Head of caudate nucleus (tissue), 42 donors: ENCODE measurements at regions not wholly inside any gene's neighbourhood (a gene's known extent, or its start where the extent isn't known, plus 50 kb on each side); places are given as distances from the start of the nearest gene placed in this dataset.
A peak's percentile ranks its signal among the peaks of the same experiment; 100 is the strongest.
"Not testable (repeated sequence)": the region's sequence is repeated elsewhere in the genome, so short reads cannot be mapped to it uniquely, and the experiment has no call there.

Experiments used
- DNase-seq, 42 donors: peaks; one replicate each; pipeline versions ENCODE4 v3.0.0 to v3.0.0-alpha.2; 2020 to 2021; ENCODE audit warnings: mixed read lengths in 7 of 42
- intact Hi-C: fragments of 100-400 bp; cut with DNase I; formaldehyde crosslinking; loops from one replicate; pipeline ENCODE4 v1.15.0; 2022

DNA sequence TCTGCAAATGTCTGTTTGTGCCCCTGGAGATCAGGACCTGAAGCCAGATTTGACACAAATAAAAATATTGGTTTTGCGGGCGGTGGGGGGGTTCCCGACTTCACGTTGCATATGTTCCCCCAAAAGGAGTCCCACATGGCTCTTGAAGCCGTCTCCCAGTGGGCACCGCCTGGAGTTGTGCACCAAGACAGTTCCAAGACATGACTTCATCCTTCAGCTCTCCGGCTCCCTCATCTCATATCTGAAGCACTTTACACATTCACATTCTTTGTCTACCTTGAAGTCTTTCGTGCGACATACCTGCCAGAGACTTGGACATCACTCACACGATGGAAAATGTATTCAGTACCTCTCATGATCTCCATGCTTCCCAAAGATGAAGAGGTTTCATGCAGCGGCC, 362.8 kb upstream of the FOXK1 start:
- no peak for DNase-seq
- intact Hi-C loops = no loop called here

DNA sequence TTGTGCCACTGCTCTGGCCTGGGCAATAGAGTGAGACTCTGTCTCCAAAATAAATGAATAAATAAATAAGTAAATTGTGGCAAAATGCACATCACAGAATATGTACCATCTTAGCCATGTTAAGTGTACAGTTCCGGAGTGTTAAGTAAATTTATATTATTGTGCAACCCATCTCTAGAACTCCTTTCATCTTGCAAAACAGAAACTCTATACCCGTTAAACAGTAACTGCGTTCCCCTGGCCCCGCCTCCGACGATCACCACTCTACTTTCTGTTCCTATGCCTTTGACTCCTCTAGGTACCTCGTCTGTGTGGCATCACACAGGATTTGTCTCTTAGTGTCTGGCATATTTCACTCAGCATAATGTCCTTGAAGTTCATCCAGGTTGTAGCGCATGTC, 356.4 kb upstream of the FOXK1 start:
- no peak for DNase-seq
- intact Hi-C loops = no loop called here

DNA sequence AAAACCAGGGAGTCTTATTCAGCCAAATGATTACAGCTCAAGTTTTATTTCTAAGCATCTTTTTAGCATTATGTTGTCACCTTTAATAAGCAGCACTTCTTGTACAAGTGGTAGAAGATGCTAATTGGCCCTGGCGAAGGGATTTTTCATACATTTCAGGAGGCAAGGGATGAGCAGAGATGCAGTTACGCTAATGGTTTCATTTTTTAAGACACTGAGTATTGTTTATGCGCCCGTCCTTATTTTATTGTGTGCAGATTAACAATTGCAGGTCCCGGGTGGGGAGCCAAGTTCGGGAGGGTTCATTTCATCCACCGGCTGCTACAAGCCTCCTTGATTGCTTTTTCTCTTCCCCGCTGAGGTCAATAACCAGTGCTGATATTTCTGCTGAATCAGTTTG, 350.4 kb upstream of the FOXK1 start:
- DNase-seq = no peak
- intact Hi-C loops = no loop called here

DNA sequence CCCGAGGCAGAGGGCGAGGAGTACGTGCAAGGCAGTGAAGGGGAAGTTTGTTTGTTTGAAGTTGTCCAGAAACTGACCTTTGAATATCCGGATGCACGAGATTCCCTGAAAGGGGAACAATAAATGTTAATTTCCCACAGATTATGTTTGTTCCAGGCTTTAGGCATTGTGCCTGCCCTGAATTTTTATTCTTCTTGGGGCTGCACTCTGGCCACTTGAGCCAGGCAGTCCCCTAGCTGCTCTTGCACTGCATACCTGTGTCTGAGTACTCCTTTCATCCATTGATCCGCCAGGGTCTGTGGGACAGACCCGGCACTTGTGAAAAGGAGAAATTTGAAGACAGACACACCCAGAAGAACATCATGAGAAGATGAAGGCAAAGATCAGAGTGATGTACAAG, 343.5 kb upstream of the FOXK1 start:
- intact Hi-C loops = no loop called here
- DNase-seq = no peak

DNA sequence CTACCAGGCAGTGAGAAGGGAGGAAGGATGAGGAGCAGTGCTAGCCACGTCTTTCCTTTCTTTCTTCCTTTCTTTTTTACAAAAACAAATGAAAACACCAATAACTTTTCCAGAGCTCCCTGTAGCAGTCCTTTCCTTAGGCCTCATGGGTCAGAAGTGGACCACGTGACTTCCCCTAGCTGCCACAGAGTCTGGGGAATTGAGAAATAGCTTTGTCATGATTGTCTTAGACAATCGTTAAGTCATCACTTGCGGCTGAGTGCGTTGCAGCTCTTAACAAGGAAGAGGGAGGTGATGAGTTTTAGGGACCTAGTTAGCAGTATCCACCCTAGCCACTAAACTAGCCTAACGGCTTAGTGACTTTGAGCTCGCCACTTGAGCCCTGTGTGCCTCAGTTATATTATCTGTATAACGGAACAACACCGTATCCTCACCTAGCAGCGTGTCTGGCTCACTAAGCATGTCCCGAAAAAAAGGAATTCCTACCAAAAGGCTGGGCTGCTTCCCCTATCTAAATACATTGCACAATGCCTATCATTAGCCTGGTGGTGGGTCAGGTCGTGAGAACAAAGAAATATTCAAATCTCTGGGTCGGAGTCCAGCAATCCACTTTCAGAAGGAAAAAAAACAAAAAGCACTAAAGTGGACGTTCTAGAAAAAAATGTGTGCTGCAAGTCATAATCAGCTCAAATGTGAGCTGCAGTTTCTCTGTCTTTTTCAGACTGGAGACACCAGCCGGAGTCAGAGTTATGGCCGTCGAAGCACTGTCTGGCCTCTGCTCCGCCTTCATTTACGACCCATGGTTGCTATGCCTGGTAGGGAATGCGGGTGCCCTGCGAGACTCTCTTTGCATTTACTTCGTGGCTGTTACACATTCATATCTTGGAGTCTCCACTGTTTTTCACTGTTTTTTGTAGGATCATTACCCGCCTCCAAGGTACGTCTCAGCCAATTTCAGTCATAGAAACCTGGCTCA, 338.5 kb upstream of the FOXK1 start:
- intact Hi-C loops = no loop called here

DNA sequence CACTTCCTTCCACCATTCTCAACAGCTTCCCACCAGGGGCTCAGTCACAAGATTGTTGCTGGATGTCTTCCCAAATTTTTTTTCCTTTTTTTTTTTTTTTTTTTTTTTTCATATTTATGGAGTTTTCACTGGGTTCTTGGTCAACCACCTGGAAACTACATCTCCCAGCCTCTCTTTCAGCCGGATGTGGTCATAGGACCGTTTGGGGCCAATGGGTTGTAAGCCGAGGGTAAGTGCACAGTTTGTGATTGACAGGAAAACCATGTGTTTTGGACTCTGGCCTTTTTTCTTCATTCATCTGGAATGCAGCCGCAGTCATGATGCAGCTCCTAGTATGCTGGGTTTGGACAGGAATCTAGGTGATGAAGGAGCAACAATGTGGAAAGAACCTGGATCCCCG, 337.1 kb upstream of the FOXK1 start:
- intact Hi-C loops = no loop called here
- DNase-seq = no peak

More for the DNA sequence above, 338.5 kb upstream of the FOXK1 start:
- DNase-seq = no peak

DNA sequence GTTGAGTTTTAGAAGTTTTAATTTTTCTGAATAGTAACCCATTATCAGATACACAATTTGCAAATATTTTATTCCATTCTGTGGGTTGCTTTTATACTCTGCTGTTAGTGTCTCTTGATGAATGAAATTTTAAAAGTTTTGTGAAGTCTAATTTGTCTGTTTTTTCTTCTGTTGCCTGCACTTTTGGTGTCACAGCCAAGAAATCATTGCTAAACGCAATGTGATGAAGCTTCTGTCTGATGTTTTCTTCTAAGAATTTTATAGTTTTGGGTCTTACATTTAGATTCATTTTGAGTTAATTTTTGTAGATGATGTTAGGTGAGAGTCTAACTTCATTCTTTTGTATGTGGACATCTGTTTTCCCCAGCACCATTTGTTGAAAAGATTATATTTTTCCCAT, 330.0 kb upstream of the FOXK1 start:
- intact Hi-C loops = no loop called here
- no peak for DNase-seq

DNA sequence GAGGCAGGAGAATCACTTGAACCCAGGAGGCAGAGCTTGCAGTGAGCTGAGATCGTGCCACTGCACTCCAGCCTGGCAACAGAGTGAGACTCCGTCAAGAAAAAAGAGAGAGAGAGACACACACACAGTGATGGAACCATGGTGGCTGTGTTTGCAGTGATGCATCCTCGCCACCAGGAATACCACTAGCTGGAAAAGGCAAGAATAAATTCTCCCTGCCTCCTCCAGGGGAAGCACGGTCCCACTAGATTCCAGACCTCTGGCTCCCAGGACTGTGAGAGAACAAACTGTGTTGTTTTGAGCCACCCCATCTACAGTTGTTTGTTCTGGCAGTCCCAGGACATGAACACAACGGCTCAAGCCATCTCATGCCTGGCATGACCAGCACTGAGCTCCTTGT, 320.3 kb upstream of the FOXK1 start:
- intact Hi-C loops = no loop called here
- no peak for DNase-seq

DNA sequence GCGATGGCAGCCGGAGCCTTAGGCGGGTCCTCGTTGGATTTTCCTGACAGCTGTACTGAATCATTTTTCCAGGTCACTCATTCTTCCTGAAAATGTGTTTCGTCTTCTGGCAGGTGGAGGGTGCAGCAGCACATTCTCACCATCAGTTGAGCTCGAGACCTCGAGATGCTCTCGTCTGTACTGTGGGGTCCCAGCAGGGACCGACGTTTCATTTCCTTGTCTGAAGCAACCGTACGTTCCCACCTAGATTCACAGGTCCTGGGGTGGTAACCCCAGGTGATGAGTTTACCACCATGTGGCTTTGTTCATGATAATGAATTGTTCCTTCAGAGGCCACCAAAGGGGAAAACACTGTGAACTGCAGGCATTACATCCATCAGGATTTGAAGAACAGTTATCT, 298.5 kb upstream of the FOXK1 start:
- intact Hi-C loops = no loop called here
- no peak for DNase-seq

DNA sequence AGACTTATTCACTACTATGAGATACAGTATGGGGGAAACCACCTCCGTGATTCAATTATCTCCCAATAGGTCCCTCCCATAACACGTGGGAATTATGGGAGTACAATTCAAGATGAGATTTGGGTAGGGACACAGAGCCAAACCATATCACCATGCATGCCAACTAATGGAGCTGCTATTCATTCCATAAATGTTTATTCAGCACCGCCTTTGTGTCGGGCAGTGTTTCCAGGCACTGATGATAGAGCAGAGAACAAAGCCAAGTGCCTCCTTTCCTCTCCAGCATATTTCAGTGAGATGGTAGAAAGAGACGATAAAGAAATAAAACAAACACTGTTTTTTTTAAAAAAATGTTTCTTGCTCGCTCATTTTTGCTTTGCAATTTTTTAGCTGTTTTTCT, 295.9 kb upstream of the FOXK1 start:
- DNase-seq = peak in 1 of 42 donors; percentile 16
- intact Hi-C loops = no loop called here

DNA sequence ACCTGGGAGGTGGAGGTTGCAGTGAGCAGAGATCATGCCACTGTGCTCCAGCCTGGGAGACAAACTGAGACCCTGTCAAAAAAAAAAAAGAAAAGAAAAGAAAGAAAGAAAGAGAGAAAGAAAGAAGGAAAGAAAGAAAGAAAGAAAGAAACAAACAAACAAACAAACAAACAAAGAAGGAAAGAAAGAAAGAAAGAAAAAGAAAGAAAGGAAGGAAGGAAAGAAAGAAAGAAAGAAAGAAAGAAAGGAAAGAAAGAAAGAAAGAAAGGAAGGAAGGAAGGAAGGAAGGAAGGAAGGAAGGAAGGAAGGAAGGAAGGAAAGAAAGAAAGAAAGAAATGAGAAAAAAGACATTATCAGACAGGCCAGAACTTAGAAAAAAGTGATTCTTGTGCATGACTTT, 291.0 kb upstream of the FOXK1 start:
- intact Hi-C loops, DNase-seq: not testable (repeated sequence)

DNA sequence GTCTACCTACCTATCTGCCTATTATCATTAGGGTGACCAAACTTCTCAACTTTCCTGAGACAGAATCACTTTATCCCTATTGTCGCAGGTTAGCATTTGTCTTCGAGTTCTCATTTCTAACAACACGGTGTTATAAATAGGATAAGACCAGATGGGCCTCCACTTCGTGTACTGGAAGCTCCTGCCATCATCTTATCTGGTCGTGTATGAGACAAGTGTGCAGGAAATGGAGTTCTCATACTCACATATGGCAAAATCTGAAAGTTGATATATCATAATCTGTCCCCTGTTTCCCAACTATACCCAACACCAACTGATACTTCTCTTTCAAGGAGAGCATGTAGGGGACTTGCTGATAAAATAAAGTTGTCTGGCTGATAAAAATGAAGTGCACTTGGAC, 287.4 kb upstream of the FOXK1 start:
- no peak for DNase-seq
- intact Hi-C loops = no loop called here

DNA sequence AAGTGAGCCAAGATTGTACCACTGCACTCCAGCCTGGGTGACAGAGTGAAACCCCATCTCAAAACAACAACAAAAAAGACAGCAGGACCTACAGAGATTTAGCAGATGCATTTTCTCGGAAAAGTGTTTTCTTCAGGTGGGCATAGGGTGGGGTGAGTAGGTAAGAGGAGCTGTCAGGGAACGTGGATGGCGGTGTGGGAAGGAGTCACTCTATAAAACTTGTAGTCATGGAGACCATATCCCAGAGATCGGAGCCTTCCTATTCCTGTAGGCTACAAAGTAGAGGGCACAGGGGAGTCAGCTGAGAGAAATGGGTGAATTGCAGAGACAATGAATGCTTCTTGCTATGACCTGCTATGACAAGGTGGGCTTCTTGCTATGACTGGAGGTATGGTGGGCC, 283.0 kb upstream of the FOXK1 start:
- peak in 14 of 42 donors; percentile 5 to 69 (median 24) for DNase-seq
- intact Hi-C loops = no loop called here

DNA sequence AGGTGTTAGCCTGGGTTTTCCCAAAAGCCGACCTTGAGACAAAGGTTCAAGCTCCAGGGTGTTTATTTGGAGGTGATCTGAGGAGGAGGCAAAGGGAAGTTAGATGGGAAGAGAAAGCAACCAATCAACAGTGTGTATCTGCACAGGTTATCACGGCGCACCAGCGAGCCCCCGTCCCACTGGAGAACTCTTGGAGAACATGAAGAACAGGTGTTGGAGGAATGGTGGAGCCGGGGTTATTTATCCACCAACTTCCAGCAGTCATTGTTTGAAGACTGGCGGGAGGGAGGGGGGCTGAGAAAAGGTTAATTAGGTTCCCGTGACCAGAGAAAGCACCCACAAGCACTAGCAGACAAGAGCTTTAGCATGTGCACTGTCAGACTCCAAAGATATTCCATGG, 282.5 kb upstream of the FOXK1 start:
- DNase-seq = peak in 1 of 42 donors; percentile 25
- intact Hi-C loops = no loop called here

DNA sequence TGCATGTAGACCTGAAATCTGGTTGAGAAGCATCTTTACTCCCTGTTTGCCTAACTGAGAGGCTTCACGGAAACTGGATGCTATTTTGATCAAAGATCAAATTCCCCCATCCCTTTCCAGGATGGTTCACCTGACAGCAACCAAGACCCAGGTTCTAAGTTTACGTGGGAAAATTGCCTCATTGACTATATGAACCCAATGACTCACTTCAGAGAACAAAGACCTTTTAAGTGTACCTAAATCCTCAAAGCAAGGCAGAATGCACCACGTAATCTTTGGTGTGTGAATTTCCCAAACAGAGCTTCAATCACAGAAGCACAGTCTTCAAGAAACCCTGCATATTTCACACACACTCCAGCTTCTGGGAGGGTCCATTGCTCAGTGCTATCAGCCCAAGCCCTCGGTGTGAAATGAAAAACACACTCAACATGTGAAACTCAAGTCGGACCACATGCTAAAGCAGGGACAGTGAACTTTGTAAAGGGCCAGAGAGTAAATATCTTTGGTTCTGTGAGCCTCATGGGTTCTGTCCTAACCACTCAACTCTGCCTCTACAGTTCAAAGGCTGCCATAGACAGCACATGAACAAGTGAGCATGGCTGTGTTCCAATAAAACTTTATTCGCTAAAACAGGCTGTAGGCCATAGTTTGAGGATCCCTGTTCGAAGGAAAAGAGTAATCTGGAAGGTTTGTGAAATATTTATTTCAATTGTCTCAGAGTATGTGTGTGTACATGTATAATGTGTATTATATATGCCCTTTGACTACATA, 275.6 kb upstream of the FOXK1 start:
- no peak for DNase-seq
- intact Hi-C loops = no loop called here

DNA sequence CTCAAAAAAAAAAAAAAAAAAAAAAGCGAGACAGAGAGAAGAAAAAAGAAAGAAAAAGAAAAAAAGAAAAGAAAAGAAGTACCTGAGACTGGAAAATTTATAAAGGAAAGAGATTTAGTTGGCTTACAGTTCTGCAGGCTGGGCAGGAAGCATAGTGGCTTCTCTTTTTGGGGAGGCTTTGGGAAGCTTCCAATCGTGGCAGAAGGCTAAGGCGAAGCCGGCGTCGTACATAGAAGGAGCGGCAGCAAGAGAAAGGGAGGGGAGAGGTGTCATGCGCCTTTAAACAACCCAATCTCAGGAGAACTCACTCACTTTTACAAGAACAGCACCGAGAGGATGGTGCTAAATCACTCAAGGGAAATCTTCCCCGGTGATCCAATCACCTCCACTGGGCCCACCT, 272.1 kb upstream of the FOXK1 start:
- intact Hi-C loops = no loop called here
- DNase-seq = no peak

DNA sequence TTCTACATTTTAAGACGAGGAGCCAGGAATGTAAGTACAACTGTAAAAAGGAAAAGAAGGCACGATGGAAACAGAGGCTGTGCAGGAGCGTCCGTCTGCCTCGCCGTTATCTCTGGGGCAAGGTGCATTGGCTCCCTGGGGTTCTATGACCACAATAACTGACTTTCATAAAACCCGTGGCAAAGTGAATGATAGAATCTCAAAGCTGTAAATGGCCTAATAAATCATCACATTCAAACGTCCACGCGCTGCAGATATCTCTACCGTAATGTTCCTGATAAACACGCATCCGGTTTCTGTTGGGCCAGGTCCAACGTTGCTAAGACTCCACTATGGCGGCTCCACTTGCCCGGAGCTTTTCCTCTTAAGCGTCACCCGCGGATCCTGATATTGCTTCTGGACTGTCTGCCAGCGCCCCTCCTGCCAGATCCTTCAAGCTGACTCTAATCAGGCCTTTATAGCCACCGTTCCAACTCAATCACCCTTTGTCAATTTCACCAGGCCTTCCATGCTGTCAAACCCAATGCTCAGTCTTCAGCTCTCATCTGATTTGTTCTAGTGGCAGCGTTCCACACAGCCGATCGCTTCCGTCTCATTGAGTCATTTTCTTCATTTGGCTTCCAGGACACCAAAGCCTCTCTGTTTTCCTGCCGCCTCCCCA, 265.6 kb upstream of the FOXK1 start:
- intact Hi-C loops = no loop called here

DNA sequence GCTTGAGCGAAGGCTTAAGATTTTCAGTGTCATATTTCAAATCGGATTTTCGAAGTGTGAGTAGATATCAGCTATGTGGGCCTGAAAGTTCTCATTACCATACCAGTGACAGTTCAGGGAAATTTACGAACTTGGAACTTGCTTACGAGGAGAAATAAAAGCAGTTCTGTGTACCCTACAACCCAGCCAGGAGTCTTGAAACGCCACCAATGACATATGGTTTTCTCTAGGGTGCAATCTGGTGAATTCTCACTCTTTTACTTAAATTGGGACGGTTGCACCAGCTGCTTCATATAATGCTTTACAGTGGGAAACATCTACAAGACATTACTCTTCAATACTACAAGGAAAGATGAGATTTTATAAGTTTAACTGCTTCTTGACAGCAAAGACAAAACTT, 253.6 kb upstream of the FOXK1 start:
- DNase-seq = no peak
- intact Hi-C loops = no loop called here

More for the DNA sequence above, 265.6 kb upstream of the FOXK1 start:
- DNase-seq = peak in 24 of 42 donors; percentile 4 to 58 (median 23)

DNA sequence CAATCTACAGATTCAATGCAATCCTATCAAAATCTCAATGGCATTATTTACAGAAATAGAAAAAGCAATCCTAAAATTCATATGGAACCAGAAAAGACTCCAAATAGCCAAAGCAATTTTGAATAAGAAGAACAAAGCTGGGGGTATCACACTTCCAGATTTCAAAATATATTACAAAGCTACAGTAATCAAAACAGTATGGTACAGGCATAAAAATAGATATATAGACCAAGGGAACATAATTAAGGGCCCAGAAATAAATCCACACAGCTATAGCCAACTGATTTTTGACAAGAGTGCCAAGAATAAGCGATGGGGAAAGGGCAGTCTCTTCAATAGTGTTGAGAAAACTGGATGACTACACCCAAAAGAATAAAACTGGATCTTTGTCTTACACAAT, 251.9 kb upstream of the FOXK1 start:
- DNase-seq = no peak
- intact Hi-C loops = no loop called here

DNA sequence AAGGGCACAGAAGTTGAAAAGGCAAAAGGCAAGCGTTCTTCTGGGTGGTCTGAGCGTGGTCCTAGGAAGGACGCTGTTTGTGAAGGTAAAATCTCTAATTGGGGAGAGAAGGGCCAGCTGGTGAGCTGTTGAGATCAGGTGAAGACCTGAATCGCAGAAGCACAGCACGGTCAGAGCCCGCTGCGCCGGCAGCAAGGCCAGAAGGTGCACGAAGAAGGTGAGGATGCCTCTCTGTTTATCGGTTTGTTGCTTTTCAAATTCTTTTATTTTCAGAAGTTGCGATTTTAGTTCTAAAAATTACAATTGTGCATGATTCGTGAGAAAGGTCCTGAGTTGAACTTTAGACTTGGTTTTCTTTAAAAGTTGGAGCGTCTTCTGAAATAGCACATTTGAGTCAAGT, 247.8 kb upstream of the FOXK1 start:
- intact Hi-C loops = no loop called here
- no peak for DNase-seq
